ENCODE measurements at regions not wholly inside any gene's neighbourhood (a gene's known extent, or its start where the extent isn't known, plus 50 kb on each side); places are given as distances from the start of the nearest gene placed in this dataset.

DNA sequence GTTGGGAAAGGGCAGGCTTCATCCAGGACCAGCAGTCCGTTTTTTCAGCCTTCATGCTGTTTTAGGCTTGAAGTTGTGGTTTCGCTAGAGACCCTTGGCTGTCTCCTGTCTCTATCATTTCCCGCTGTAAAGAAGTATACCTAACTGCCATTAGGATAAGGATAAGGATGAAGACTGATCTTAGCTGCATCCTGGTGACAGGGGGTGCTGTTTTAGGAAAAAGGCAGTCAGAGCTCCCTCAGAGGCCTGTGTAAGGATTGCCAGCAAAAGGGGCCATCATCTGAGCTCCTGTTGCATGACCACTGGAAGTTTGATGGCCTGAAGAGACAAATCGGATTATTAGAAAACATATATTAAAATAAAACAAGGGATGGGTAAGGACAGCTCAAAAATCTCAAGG, 64.8 kb upstream of the FGF10 start:
- Histone ChIP-seq H3K4me3 (no peak overlapping the region), H3K9me3 (no peaks in the 10 kb centered on the region), H3K9ac (ENCODE audit: low read depth in 2 of 2, low read length in 2 of 2) (no peak overlapping the region), H3K4me1 (no peaks in the 10 kb centered on the region), H3K27ac (no peak overlapping the region), H3K27me3 (no peaks in the 10 kb centered on the region), H3K36me3 (no peaks in the 10 kb centered on the region)
- DNase-seq, result no peak
- intact Hi-C loops (cut with DNase I), result no loop called here
- TF ChIP-seq, protein P1, sequence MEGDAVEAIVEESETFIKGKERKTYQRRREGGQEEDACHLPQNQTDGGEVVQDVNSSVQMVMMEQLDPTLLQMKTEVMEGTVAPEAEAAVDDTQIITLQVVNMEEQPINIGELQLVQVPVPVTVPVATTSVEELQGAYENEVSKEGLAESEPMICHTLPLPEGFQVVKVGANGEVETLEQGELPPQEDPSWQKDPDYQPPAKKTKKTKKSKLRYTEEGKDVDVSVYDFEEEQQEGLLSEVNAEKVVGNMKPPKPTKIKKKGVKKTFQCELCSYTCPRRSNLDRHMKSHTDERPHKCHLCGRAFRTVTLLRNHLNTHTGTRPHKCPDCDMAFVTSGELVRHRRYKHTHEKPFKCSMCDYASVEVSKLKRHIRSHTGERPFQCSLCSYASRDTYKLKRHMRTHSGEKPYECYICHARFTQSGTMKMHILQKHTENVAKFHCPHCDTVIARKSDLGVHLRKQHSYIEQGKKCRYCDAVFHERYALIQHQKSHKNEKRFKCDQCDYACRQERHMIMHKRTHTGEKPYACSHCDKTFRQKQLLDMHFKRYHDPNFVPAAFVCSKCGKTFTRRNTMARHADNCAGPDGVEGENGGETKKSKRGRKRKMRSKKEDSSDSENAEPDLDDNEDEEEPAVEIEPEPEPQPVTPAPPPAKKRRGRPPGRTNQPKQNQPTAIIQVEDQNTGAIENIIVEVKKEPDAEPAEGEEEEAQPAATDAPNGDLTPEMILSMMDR (IDR thresholded peaks at IDR 0.05), result no peak

DNA sequence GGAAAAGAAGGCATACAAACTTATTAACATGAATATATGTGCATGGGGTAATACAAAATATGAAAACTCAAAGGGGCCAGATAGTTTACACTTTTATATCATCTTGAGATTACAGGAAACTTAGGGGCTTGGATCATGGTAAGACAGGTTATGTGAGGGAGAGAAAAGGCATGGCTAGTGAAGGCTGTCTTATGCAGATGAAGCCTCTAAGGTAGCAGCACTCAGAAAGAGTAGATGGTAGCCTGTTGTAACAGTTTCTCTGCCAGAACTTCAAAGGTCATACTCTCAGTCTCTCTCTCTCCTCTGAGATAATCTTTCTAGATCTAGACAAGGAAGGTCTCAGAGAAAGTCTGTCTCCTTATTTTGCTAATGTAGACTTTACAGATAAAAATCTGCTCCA, 57.2 kb upstream of the FGF10 start:
- H3K9ac ChIP-seq (ENCODE audit: low read depth in 2 of 2, low read length in 2 of 2), result no peak overlapping the region
- intact Hi-C loops (cut with DNase I), result no loop called here
- DNase-seq, result no peak

DNA sequence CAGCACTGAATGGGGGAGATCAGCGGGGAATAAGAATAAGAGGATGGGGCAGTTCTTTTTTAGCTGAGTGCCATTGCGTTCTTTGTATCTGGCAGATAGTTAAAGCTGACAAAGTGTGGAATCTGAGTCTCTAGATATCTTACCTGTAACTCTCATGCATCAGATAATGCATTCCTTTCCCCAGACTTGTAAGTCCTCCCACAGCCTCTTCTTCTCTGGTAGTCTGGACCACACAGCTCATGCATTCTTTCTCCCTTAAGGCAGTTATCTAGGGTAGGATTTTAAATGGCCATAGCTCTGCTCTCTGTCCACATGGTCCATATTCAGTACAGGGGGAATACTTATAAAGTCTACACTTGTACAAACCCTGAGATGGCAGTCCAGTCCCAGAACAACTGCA, 54.0 kb upstream of the FGF10 start:
- TF ChIP-seq, protein P1 (IDR thresholded peaks at IDR 0.05), result no peak
- no peak overlapping the region for H3K27ac ChIP-seq
- no peaks in the 10 kb centered on the region for H3K4me1 ChIP-seq
- no peaks in the 10 kb centered on the region for H3K9me3 ChIP-seq
- no peak overlapping the region for H3K4me3 ChIP-seq
- H3K36me3 ChIP-seq, result no peaks in the 10 kb centered on the region
- intact Hi-C loops (cut with DNase I), result no loop called here
- DNase-seq, result no peak
- H3K9ac ChIP-seq (ENCODE audit: low read depth in 2 of 2, low read length in 2 of 2), result no peak overlapping the region
- no peaks in the 10 kb centered on the region for H3K27me3 ChIP-seq

More for the DNA sequence above, 57.2 kb upstream of the FGF10 start:
- TF ChIP-seq, protein P1 (IDR thresholded peaks at IDR 0.05), result no peak
- H3K36me3 ChIP-seq, result no peaks in the 10 kb centered on the region
- H3K4me3 ChIP-seq, result no peak overlapping the region
- no peaks in the 10 kb centered on the region for H3K9me3 ChIP-seq
- H3K27me3 ChIP-seq, result no peaks in the 10 kb centered on the region
- H3K27ac ChIP-seq, result no peak overlapping the region
- no peaks in the 10 kb centered on the region for H3K4me1 ChIP-seq

DNA sequence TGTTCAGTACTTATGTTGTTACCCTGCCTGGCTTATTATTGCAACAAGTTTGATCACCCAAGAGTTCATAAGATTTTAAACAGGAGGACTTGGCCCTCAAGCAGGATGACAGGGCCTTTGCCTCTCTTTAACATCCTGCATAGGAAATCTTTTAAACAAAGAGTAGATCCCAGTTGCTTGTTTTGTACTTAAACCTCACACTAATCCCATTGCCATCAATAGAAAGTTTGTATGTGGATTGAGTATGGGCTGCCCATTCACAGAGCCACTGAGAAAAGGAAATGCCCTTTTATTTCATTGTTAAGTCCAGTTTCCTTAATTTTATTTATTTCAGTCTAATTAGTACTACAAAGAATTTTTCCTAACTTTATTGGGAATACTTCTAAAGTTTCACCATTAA, 52.2 kb upstream of the FGF10 start:
- no peak overlapping the region for H3K4me3 ChIP-seq
- H3K27me3 ChIP-seq, result no peaks in the 10 kb centered on the region
- TF ChIP-seq, protein P1 (IDR thresholded peaks at IDR 0.05), result no peak
- intact Hi-C loops (cut with DNase I), result no loop called here
- no peaks in the 10 kb centered on the region for H3K36me3 ChIP-seq
- no peaks in the 10 kb centered on the region for H3K9me3 ChIP-seq
- H3K27ac ChIP-seq, result no peak overlapping the region
- DNase-seq, result no peak
- no peaks in the 10 kb centered on the region for H3K4me1 ChIP-seq
- H3K9ac ChIP-seq (ENCODE audit: low read depth in 2 of 2, low read length in 2 of 2), result no peak overlapping the region

DNA sequence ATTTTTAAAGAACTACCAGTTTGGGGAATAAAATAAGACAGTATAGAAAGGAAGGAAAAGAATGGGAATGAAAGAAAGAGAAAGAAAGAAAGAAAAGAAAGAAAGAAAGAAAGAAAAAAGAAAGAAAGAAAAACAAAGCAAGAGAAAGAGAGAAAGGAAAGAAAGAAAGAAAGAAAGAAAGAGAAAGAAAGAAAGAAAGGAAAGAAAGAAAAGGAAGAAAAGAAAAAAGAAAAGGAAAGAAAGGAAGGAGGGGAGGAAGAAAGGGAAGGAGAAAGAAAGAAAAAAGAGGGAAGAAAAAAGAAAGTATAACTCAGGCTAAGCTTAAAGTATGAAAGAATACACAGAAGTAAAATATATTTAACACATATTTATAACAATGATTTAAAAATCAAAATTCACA, 51.0 kb upstream of the FGF10 start:
- no peak for DNase-seq
- Histone ChIP-seq H3K27me3 (no peaks in the 10 kb centered on the region), H3K27ac (no peak overlapping the region), H3K36me3 (no peaks in the 10 kb centered on the region), H3K9ac (ENCODE audit: low read depth in 2 of 2, low read length in 2 of 2) (no peak overlapping the region), H3K4me1 (no peaks in the 10 kb centered on the region), H3K9me3 (no peaks in the 10 kb centered on the region), H3K4me3 (no peak overlapping the region)
- intact Hi-C loops (cut with DNase I), result no loop called here
- TF ChIP-seq, protein P1 (IDR thresholded peaks at IDR 0.05), result no peak

Data from colonic mucosa (tissue), 4 donors.